ENCODE measurements at regions not wholly inside any gene's neighbourhood (a gene's known extent, or its start where the extent isn't known, plus 50 kb on each side); places are given as distances from the start of the nearest gene placed in this dataset.

DNA sequence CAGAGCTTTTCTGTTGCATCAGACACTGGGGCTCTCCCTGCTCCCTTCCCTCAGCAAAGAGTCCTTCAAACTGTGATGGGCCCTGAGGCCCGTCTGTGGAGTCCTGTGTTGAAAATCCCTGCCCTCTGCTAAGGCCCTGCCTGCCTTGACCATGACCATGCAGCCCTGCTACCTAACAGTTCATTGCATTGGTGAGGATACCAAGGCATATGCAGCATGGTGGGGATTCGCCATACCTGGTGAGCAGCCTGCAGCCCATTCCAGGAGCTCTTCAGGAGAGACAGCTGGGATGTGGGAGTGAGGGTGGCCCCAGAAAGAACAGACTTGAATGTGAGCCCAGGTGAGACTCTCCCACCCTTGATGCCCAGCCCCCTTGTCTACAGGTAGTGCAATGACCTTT lies 70.6 kb upstream of the GSX1 start (continued):
- TF ChIP-seq HNRNPUL1 (IDR thresholded peaks at IDR 0.05; ENCODE audit: low read depth, low read length) = no peak

DNA sequence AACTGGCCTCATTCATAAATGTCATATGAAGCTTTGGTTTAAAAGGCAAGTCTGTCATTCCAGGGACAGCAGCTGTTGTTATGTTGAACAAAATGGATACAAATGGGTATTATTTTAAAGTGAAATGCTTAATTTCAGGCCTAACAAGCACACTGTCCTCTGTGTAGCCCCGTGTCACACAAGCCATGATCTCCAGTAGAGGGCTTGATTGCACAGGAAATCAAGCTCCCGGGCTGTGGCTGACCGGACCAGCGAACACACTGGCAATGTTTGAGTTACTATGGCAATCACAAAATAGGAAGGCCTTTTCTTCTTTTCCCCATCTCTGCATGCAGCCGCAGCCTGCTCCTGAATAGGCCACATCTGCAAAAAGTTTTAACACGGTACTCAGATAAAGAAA lies 64.0 kb upstream of the GSX1 start:
- intact Hi-C loops (cut with micrococcal nuclease; ENCODE audit: unreplicated experiment) = no loop called here
- in situ Hi-C loops (cut with HindIII; ENCODE audit: extremely low pct_ligation_motif_present, low pct_unique_long_range_greater_than_20kb) = no loop called here
- ChIA-PET POLR2A (no interaction called here), CTCF (ENCODE audit: low intra/inter-chr PET ratio, low total read pairs) (no interaction called here)
- H3K36me3 ChIP-seq (replicated peaks in 1 of 2; ENCODE audit: control insufficient read depth in 1 of 2, insufficient read depth in 2 of 2, low read length in 2 of 2) = no peaks in the 10 kb centered on the region
- FAIRE-seq (no peak), ATAC-seq (peak; percentile 63), DNase-seq (ENCODE audit: low spot score) (no peak)
- no peaks in the 10 kb centered on the region for H3K4me1 ChIP-seq (ENCODE audit: insufficient read depth, low read length)
- no peaks in the 10 kb centered on the region for H3K9me3 ChIP-seq (ENCODE audit: low read length)
- peaks cover 0 to 26% of the 10 kb centered on the region in 2 experiments; a peak in 3 of 5 replicates for H3K27me3 ChIP-seq (ENCODE audit: control insufficient read depth in 1 of 2, insufficient read depth in 2 of 2, low read length in 2 of 2)
- TF ChIP-seq STAG1 (CRISPR knock-in tag; IDR thresholded peaks at IDR 0.05) (peak; percentile 26; the same call in 1 of the 2 replicates), RARG (CRISPR knock-in tag; IDR thresholded peaks at IDR 0.05; ENCODE audit: low read depth) (no peak)
- TF ChIP-seq, protein P1, sequence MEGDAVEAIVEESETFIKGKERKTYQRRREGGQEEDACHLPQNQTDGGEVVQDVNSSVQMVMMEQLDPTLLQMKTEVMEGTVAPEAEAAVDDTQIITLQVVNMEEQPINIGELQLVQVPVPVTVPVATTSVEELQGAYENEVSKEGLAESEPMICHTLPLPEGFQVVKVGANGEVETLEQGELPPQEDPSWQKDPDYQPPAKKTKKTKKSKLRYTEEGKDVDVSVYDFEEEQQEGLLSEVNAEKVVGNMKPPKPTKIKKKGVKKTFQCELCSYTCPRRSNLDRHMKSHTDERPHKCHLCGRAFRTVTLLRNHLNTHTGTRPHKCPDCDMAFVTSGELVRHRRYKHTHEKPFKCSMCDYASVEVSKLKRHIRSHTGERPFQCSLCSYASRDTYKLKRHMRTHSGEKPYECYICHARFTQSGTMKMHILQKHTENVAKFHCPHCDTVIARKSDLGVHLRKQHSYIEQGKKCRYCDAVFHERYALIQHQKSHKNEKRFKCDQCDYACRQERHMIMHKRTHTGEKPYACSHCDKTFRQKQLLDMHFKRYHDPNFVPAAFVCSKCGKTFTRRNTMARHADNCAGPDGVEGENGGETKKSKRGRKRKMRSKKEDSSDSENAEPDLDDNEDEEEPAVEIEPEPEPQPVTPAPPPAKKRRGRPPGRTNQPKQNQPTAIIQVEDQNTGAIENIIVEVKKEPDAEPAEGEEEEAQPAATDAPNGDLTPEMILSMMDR (CRISPR knock-in tag; IDR thresholded peaks at IDR 0.05) = peak; percentile 11; the same call in 1 of the 2 replicates
- H3K9ac ChIP-seq (ENCODE audit: insufficient read depth, low read depth, low read length) = no peak overlapping the region
- H2AFZ ChIP-seq (ENCODE audit: low read length) = no peak overlapping the region
- H4K20me1 ChIP-seq (ENCODE audit: insufficient read depth, low read length) = no peaks in the 10 kb centered on the region
- H3K4me3 ChIP-seq (replicated peaks in 1 of 3; ENCODE audit: insufficient read depth in 1 of 3, low read depth in 2 of 3, low read length in 3 of 3) = no peak overlapping the region
- H3K79me2 ChIP-seq (ENCODE audit: insufficient read depth, low read length) = no peaks in the 10 kb centered on the region
- no peak overlapping the region for H3K27ac ChIP-seq (ENCODE audit: extremely low read length, insufficient read depth, low read length)
- 41% methylated on average over 5 of the region's 6 CpGs for WGBS (ENCODE audit: low lambda C conversion rate)
- BruUV-seq (replicated peaks) = no TSS peak
- H3K4me2 ChIP-seq (ENCODE audit: low read depth, low read length) = no peak overlapping the region

DNA sequence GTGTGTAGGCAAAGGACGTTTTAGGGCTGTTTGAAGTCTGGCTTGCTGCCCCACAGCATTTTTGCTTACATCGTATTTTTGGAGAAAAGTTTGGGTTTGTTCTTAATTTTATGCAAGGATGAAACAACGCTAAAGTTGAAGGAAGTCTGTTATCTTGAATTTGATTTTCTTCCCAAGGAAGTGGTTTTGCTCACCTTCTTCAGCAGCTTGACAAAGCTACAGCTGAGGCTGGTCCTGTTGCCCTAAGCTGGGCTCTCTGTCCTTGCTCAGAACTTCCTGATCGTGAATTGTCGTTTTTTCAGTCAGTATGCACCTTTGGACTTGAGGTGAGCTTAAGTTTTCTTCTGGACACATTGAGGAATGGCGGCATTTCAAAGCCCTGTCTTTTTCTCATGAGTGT lies 62.1 kb upstream of the GSX1 start:
- Histone ChIP-seq H3K79me2 (ENCODE audit: insufficient read depth, low read length) (no peaks in the 10 kb centered on the region), H3K4me1 (ENCODE audit: insufficient read depth, low read length) (no peaks in the 10 kb centered on the region), H3K9me3 (ENCODE audit: low read length) (no peaks in the 10 kb centered on the region), H3K27ac (ENCODE audit: extremely low read length, insufficient read depth, low read length) (no peak overlapping the region), H4K20me1 (ENCODE audit: insufficient read depth, low read length) (no peaks in the 10 kb centered on the region), H3K9ac (ENCODE audit: insufficient read depth, low read depth, low read length) (no peak overlapping the region), H3K4me3 (replicated peaks in 1 of 3; ENCODE audit: insufficient read depth in 1 of 3, low read depth in 2 of 3, low read length in 3 of 3) (no peak overlapping the region), H3K36me3 (replicated peaks in 1 of 2; ENCODE audit: control insufficient read depth in 1 of 2, insufficient read depth in 2 of 2, low read length in 2 of 2) (no peaks in the 10 kb centered on the region), H3K4me2 (ENCODE audit: low read depth, low read length) (no peak overlapping the region), H3K27me3 (ENCODE audit: control insufficient read depth in 1 of 2, insufficient read depth in 2 of 2, low read length in 2 of 2) (peaks cover 0 to 18% of the 10 kb centered on the region in 2 experiments; a peak in 3 of 5 replicates), H2AFZ (ENCODE audit: low read length) (no peak overlapping the region)
- POLR2A ChIA-PET = no interaction called here
- no peak for DNase-seq (ENCODE audit: low spot score)
- no peak for ATAC-seq
- 31% methylated on average over 6 of the region's 6 CpGs for WGBS (ENCODE audit: low lambda C conversion rate)
- intact Hi-C loops (cut with micrococcal nuclease; ENCODE audit: unreplicated experiment) = no loop called here
- no peak for FAIRE-seq
- in situ Hi-C loops (cut with HindIII; ENCODE audit: extremely low pct_ligation_motif_present, low pct_unique_long_range_greater_than_20kb) = no loop called here
- BruUV-seq (replicated peaks) = no TSS peak
- TF ChIP-seq ZNF3 (CRISPR knock-in tag; IDR thresholded peaks at IDR 0.05) (no peak), MAFK (conservative IDR thresholded peaks at IDR 0.05 in 1 of 2, IDR thresholded peaks at IDR 0.05 in 1 of 2; ENCODE audit: low read length in 2 of 2) (peak; percentile 48 to 53), ZNF124 (CRISPR knock-in tag; IDR thresholded peaks at IDR 0.05) (no peak), ZNF329 (CRISPR knock-in tag; IDR thresholded peaks at IDR 0.05; ENCODE audit: low read depth) (no peak), RORA (CRISPR knock-in tag; IDR thresholded peaks at IDR 0.05) (no peak), MAFF (IDR thresholded peaks at IDR 0.05; ENCODE audit: low read depth, low read length) (0 out of 2 replicates have a peak, but pooled peaks have one; percentile 39)
- CTCF ChIA-PET (ENCODE audit: low intra/inter-chr PET ratio, low total read pairs) = no interaction called here

Data from HepG2 (cell line).